Activated CD4-positive, alpha-beta T cell treated with anti-CD3 and anti-CD28 coated beads, Interleukin-2, amount 50 U/mL, for 4 hours (primary cell): ENCODE measurements at regions not wholly inside any gene's neighbourhood (a gene's known extent, or its start where the extent isn't known, plus 50 kb on each side); places are given as distances from the start of the nearest gene placed in this dataset.
"Not testable (repeated sequence)": the region's sequence is repeated elsewhere in the genome, so short reads cannot be mapped to it uniquely, and the experiment has no call there.

ENCODE experiments used
- DNase-seq, 2 experiments: peaks; one replicate each; pipeline ENCODE4 v3.0.0-alpha.2; 2020

- no peak for DNase-seq
Measured at GRCh38 chrX:22536746-22537304, 264.1 kb downstream of the CBLL2 start.

- DNase-seq, result no peak
Measured at GRCh38 chrX:22538580-22538979, 265.9 kb downstream of the CBLL2 start.

- no peak for DNase-seq
Measured at GRCh38 chrX:22541926-22542325, 269.2 kb downstream of the CBLL2 start.

DNA sequence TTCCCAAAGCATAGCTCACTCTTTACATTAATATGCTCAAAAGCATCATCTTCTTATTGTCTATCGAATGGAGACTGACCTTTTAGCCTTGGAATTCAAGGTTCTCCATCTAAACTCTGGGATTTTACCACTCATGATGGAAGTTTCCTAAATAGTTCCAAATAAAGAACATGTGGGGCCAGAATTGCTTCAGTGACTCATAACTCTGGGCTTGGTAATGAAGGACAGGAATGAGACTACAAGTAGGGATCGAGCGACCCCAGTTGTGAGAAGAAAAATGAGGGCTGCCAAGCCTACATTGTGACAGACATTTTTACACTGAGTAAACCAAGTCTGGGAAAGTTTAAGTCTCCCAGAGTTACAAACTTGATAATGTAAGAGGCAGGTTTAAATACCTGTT is 269.9 kb downstream of the CBLL2 start:
- DNase-seq, result no peak

GRCh38 chrX:22559506-22559905 is 286.8 kb downstream of the CBLL2 start:
- no peak for DNase-seq

DNA sequence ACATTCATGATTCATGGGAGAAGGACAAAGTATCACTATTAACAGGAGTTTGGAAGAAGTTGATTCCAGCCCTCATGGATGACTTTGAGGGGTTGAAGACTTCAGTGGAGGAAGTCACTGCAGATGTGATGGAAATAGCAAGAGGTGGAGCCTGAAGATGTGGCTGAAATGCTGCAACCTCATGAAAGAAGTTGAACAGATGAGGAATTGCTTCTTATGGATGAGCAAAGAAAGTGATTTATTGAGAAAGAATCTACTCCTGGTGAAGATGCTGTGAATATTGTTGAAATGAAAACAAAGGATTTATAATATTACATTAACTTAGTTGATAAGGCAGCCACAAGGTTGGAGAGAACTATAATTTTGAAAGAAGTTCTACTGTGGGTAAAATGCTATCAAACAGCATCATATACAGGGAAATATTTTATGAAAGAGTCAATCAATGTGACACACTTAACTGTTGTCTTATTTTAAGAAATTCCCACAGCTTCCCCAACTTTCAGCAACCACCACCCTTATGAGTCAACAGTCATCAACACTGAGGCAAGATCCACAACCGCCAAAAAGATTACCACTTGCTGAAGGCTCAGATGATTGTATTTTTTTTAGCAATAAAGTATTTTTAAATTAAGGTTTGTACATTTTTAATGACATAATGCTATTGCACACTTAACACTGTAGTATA is 302.6 kb downstream of the CBLL2 start:
- no peak for DNase-seq

- DNase-seq, result no peak
Measured at GRCh38 chrX:22577181-22577580, 304.5 kb downstream of the CBLL2 start.

DNA sequence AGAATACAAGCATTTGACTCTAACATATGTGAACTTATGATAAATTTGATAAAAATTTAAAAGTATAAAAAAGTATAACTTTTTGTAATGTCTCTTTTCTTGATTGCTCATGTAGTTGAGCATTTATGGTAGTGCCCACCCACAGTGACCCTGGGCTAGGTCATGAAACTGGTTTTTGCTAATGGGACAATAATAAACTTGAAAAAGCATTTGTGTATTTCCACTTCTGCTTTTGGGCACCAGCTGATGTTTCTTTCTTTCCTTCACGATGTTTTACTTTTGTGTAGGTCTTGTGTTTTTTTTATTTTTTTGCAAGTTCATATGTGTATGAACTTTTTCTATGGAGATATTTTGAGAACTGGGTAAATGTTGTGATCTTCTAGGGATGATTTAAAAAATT is 313.1 kb downstream of the CBLL2 start:
- no peak for DNase-seq

DNA sequence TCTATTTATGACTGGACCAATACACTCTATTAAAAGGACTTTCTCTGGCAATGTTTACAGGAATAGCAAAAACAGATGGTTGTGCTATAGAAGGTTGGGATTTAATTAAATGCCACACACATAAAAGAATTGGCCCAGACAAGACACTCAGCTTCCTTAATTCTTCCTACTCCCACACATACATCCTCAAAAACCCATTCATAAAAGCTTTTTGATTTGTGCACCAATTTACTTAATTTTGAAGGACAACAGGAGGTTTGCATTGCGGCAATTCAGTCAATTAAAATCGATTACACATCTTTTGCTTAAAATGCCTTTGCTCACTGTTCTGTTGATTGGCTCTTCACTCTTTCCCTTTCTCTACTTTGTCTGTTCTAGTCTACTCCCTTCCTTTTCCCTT is 317.1 kb downstream of the CBLL2 start:
- no peak for DNase-seq

- no peak for DNase-seq
Measured at GRCh38 chrX:22594766-22595165, 322.1 kb downstream of the CBLL2 start.

DNA sequence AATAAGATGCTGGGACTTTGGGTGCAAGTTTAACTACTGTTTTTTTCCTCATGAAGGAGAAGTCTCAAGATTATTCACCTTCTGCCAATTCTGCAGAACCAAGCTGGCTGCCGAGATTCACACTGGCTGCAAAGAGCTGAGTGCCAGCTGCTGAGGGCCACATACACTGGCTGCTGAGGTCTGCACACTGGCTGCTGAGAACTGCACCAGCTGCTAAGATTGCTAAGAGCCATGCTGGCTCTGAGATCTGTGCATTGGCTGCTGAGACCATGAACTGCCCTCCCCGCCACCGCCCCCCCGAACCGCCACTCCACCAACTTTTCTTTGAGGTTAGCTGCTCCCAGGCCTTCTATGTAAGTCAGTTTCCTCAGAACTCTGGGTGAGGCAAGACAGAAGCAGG is 330.3 kb downstream of the CBLL2 start:
- no peak for DNase-seq

GRCh38 chrX:22609452-22609851 is 336.7 kb downstream of the CBLL2 start:
- not testable (repeated sequence) for DNase-seq

GRCh38 chrX:22616867-22617266 is 344.2 kb downstream of the CBLL2 start:
- DNase-seq, result no peak

DNA sequence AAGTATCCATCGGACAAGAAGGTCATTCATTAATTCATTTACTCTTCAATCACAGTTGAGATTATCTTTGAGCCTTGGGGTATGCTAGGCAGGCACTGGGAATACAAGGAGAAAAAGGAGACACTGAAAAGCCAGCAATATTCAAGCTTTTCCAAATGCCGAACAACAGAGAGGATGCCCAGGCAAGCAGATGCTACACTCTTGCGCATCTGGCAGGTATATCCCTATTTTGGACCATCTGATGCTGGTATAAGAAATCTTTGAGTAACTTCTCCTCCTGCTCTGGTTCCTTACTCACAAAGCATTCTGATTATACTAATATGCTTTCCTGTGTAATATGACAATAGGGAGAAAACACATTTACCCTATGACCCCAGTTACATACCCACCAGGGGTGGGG is 354.9 kb downstream of the CBLL2 start:
- DNase-seq, result no peak

GRCh38 chrX:22628275-22628674 is 355.6 kb downstream of the CBLL2 start:
- no peak for DNase-seq

GRCh38 chrX:22629105-22629725 is 356.5 kb downstream of the CBLL2 start:
- DNase-seq, result no peak

- DNase-seq, result no peak
Measured at GRCh38 chrX:22634083-22634482, 361.4 kb downstream of the CBLL2 start.

DNA sequence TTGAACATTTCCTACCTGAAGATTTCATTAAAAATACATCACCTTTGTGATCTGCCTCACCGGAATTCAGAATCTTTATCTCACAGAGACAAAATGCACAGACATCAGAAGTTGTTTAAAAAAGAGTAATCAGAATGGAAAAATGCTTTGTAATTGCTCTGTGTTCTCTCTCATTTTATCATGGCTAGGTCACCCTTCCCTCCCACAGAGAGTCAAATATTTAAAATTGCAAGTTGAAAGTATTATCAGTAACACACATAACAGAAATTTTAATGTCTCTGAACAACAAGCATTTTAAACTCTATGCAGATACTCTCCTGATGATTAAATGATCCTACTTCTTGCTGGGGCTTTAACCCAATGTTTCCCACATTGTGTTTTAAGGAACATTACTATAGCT is 362.0 kb downstream of the CBLL2 start:
- no peak for DNase-seq

DNA sequence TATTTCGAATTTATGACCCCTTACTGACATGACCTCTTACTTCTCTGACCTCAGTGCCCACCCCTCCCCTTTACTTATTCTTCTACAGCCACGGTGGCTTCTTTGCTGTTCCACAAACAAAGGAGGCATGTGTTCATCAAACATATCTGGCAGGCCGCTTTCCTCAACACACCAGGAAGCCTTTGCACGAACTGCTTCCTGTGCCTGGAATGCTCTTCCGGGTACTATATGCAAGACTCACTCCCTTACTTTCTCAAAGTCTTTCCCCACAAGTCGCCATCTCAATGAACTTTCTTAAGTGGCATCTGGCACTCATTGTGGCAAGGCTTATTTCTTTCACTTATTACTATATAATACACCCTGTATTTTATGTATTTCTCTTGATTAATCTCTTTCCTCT is 351.5 kb upstream of the DDX53 start:
- no peak for DNase-seq

DNA sequence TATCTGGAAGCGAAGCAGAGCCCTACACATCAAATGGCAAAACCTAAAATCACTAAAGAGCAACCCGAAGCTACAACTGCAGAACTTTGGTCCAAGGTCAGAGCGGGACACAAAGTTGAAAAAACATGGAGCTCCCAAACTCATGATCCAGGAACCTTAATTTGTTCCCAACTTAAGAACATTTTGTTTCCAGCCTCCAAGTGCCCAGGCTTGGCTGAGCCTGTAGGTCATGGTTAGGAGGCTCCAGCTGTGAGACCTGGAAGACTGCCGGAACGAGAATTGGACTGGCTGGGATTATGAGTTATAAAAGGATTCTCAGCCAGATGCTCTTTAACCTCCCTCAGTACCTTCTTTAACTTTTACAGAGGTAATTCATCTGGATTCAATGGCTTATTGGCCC is 349.1 kb upstream of the DDX53 start:
- DNase-seq, result no peak

DNA sequence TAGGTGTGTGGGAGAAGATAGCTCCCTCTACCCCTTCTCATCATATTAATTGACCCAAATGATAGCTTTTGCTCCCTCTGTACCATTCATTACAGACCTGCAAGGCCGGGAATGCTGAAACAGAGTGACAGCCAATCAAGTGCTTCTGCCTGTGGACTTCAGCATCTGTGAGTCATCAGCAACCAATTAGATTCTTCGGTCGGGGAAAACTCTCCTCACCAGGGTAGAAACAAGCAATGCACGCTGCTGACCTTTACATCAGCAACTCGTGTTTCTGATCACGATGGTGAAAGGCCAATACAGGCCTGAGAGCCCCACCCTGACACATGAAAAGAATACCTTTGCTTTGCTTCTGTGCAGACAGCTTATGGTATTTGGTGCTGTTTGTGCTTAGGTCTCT is 347.2 kb upstream of the DDX53 start:
- DNase-seq, result no peak

DNA sequence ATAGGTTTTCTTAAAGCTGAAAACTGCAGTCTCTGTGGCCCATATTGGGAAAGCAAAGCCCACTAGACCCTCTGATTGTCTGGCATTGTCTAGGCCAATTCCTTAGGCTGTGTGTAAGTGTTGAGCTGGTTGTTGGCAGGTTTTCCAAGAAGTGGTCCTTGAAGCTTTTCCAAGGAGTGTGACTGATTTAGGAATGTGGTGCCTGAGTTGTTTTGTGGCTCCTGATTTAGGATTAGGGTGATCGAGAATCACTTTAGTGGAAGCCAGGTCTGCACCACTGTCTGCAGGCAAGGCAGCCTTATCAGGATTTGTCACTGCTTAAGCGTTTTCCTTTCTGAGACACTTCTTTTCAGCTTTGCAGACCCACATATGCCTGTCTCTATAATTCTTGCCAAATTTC is 339.0 kb upstream of the DDX53 start:
- DNase-seq, result no peak

DNA sequence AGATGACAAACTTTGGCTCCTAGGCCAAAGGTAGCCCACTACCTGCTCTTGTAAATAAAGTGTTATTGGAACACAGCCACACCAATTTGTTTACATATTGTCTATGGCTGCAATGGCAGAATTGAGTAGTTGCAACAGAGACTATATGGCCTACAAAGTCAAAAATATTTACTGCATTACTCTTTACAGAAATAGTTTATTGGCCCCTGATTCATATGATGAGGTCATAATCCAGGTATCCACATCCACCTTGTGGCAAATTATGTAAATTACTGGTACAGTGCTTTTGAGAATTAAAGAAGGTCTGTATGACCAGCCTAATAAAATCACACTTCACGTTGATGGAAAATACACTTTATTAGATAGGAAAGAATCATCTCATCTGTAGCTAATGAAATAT is 337.0 kb upstream of the DDX53 start:
- no peak for DNase-seq

DNA sequence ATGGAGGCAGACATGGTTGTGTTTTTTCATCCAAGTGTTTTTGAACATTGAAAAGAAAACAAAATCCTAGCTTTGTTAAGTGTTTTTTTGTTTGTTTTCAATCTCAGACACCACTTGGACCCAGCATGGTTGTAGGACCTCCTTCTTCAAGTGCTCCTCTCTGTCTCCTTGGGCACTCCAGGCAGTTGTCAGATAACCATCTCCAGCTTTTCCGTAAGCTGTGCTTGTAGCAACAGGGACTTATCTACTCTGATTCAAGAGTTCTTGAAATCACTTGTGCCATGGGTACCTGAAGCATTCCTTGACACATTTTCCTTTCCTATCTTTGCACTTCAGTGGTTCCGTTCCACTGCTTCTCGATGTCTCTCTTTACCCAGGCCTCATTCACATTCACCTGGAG is 334.9 kb upstream of the DDX53 start:
- no peak for DNase-seq

GRCh38 chrX:22665818-22666217 is 333.9 kb upstream of the DDX53 start:
- DNase-seq, result no peak
